Kidney epithelial cell (primary cell): ENCODE measurements at regions not wholly inside any gene's neighbourhood (a gene's known extent, or its start where the extent isn't known, plus 50 kb on each side); places are given as distances from the start of the nearest gene placed in this dataset.

Experiments
- DNase-seq: peaks from one replicate; pipeline ENCODE4 v3.0.0-alpha.2; 2010; ENCODE audit warnings: low read depth
- H3K27me3 ChIP-seq: 2 replicates; pipeline ENCODE4 v1.6.0; 2011; ENCODE audit warnings: low read length; ENCODE audit not compliant: control insufficient read depth, insufficient read depth
- H3K36me3 ChIP-seq: 2 replicates; pipeline ENCODE4 v1.5.1; 2011; ENCODE audit warnings: low read length; ENCODE audit not compliant: control insufficient read depth, insufficient read depth
- H3K4me3 ChIP-seq: 2 replicates; pipeline ENCODE4 v1.5.1; 2011; ENCODE audit warnings: low read depth, mild to moderate bottlenecking, control low read depth, low read length
- TF ChIP-seq, protein P1 (sequence below): IDR thresholded peaks from 2 replicates; pipeline ENCODE4 v1.5.1; 2011; ENCODE audit warnings: mild to moderate bottlenecking, moderate library complexity, low read length, control low read depth, inconsistent platforms; ENCODE audit not compliant: insufficient read depth, poor library complexity, severe bottlenecking

DNA sequence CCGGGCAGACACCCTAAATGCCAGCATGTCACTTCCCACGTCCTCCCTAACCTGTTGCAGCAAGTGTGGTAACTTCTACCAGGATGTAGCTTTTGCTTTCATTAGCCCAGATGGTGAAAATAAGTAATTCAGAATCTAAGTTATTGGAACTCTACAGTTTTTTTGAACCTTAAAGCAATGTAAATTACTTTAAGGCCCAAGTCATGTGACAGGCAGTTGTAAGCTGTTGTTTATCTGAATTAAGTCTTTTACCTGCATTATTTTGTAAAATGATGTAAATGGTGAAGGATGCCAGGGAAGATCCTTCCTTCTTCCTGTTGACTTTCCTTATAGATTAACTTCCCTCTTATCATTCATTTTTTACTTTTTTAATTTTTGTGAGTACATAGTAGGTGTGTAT, 670.2 kb downstream of the SEMA5A start:
- DNase-seq, result no peak
- no peak overlapping the region for H3K4me3 ChIP-seq
- H3K27me3 ChIP-seq, result no peaks in the 10 kb centered on the region
- H3K36me3 ChIP-seq, result no peaks in the 10 kb centered on the region
- TF ChIP-seq, protein P1, sequence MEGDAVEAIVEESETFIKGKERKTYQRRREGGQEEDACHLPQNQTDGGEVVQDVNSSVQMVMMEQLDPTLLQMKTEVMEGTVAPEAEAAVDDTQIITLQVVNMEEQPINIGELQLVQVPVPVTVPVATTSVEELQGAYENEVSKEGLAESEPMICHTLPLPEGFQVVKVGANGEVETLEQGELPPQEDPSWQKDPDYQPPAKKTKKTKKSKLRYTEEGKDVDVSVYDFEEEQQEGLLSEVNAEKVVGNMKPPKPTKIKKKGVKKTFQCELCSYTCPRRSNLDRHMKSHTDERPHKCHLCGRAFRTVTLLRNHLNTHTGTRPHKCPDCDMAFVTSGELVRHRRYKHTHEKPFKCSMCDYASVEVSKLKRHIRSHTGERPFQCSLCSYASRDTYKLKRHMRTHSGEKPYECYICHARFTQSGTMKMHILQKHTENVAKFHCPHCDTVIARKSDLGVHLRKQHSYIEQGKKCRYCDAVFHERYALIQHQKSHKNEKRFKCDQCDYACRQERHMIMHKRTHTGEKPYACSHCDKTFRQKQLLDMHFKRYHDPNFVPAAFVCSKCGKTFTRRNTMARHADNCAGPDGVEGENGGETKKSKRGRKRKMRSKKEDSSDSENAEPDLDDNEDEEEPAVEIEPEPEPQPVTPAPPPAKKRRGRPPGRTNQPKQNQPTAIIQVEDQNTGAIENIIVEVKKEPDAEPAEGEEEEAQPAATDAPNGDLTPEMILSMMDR, result no peak

DNA sequence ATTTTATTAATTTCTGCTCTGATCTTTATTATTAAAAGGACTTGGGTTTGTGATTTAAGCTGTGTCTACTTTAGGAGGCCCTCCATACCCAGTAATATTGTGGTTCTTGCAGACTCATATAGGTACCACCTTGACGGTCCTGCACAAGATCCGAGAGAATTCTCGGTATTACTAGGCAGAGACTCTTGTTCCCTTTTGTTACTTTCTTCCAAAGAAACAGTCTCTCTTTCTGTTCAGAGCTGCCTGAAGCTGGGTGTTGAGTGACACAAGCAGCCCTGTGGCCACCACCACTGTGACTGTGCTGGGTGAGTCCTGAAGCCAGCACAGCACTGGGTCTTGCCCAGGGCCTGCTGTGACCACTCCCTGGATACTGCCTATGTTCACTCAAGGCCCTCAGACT, 666.6 kb downstream of the SEMA5A start:
- Histone ChIP-seq H3K36me3 (no peaks in the 10 kb centered on the region), H3K4me3 (no peak overlapping the region), H3K27me3 (no peaks in the 10 kb centered on the region)
- no peak for DNase-seq
- TF ChIP-seq, protein P1, result no peak

DNA sequence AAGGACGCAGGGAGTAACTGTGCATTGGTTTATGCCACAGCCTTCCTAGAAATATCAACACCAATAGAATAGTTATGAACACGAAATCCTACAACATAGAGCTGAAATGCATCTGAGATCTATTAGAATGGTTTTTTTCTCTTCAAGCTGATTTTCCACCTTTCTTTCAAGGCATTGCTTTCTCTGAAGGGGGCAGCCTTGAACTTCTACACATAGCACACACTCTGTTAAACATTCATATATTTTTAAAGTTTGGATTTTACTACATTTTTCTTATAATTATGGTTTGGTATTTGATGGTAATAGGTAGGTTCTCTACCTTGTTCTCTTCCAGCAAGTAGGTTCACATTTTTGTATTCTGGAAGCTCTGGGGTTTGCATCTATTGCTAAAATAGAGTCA, 661.8 kb downstream of the SEMA5A start:
- DNase-seq, result no peak
- H3K36me3 ChIP-seq, result no peaks in the 10 kb centered on the region
- no peak overlapping the region for H3K4me3 ChIP-seq
- TF ChIP-seq, protein P1, result no peak
- no peaks in the 10 kb centered on the region for H3K27me3 ChIP-seq

DNA sequence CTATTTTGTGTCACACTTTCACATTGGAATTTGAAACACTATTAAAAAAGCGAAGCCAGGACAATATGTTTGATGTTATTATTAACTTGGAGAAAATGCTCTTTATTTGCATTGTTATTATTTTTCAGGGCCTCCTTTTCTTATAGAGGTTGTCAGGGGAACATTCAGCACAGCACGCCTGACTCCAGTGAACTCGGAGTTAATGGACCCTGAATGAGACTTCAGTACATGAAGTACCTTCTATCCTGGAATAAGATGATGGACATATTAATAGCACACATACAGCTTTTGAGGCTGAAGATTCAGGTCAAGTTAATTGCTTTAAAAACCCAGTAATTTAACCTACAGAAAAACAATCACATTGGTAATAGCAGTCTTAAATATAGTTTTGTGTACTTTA, 652.9 kb downstream of the SEMA5A start:
- TF ChIP-seq, protein P1, result no peak
- Histone ChIP-seq H3K27me3 (no peaks in the 10 kb centered on the region), H3K36me3 (no peaks in the 10 kb centered on the region), H3K4me3 (no peak overlapping the region)
- no peak for DNase-seq

DNA sequence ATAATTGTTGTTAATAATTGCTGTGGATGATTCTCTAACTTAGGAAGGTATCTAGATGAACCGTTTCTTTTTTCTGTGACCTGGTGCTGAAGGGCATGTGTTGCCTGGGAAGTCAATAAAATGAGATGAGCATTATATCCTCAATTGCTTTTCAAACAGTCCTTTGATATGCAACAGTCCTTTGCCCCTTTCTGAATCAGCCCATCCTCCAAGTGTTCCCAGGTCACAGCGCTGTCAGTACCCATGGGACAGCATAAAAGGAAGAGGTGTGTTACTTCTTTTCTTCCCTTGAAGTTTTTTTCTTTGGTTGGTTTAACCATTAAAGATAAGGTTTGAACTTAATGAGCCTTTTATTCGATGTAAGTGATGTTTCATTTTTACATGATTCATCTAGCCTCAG, 651.8 kb downstream of the SEMA5A start:
- DNase-seq, result no peak
- TF ChIP-seq, protein P1, result no peak
- no peaks in the 10 kb centered on the region for H3K27me3 ChIP-seq
- no peak overlapping the region for H3K4me3 ChIP-seq
- no peaks in the 10 kb centered on the region for H3K36me3 ChIP-seq

DNA sequence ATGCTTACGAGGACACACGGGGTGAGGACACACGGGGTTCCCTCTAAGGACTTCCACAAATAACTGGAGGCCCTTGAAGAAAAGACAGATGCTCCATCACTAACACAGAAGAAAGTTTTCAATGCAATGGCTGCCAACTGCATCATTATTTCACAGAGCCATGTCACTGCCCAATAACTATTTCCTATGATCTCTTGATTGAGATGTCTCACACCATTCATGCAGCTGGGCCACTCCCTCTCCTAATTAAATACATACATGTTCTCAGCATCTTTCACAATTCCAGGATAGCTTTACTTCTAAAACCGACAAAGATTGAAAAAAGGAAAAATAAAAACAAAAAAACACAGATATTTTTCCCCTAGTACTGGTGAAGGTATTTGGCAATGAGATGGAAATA, 650.8 kb downstream of the SEMA5A start:
- DNase-seq, result no peak
- no peaks in the 10 kb centered on the region for H3K27me3 ChIP-seq

More for the DNA sequence above, 650.8 kb downstream of the SEMA5A start:
- H3K36me3 ChIP-seq, result no peaks in the 10 kb centered on the region
- TF ChIP-seq, protein P1, result no peak
- no peak overlapping the region for H3K4me3 ChIP-seq
